Upper lobe of left lung (tissue), 6 donors: ENCODE measurements at regions not wholly inside any gene's neighbourhood (a gene's known extent, or its start where the extent isn't known, plus 50 kb on each side); places are given as distances from the start of the nearest gene placed in this dataset.

ENCODE experiments used
- ATAC-seq, 2 donors: fragments of 200-7000 bp; cut with Tn5 transposase; one replicate each; pipeline ENCODE4 v1.9.1; 2022; ENCODE audit warnings: mild to moderate bottlenecking in 2 of 2, moderate library complexity in 2 of 2; ENCODE audit not compliant: low FRiP score in 2 of 2
- DNase-seq, 2 donors: peaks; one replicate each; pipeline ENCODE4 v3.0.0-alpha.2; 2019 to 2020
- H3K27ac ChIP-seq, 4 donors: fragments of 200-600 bp; sonication (generic); one replicate each; pipeline ENCODE4 v1.5.1; 2016 to 2019
- H3K27me3 ChIP-seq, 4 donors: fragments of 200-600 bp; sonication (generic); one replicate each; pipeline ENCODE4 v1.5.1; 2017 to 2019
- H3K36me3 ChIP-seq, 4 donors: fragments of 200-600 bp; sonication (generic); one replicate each; pipeline ENCODE4 v1.5.1; 2016 to 2019
- H3K4me1 ChIP-seq, 4 donors: fragments of 200-600 bp; sonication (generic); one replicate each; pipeline ENCODE4 v1.5.1; 2018 to 2019
- H3K4me3 ChIP-seq, 4 donors: fragments of 200-600 bp; sonication (generic); one replicate each; pipeline ENCODE4 v1.5.1; 2017 to 2019; ENCODE audit warnings: mild to moderate bottlenecking in 2 of 4, moderate library complexity in 1 of 4
- H3K9me3 ChIP-seq, 4 donors: fragments of 200-600 bp; sonication (generic); one replicate each; pipeline ENCODE4 v1.5.1; 2018 to 2019
- CTCF ChIP-seq, 6 experiments: fragments of 450-650 bp in 4 of 6; fragments of 200-600 bp in 2 of 6; sonication (generic) in 2 of 6; IDR thresholded peaks; one replicate each; pipeline ENCODE4 v1.5.1; 2016 to 2019; ENCODE audit warnings: antibody characterized with exemption in 6 of 6
- EP300 ChIP-seq, 4 donors: sonication (generic); formaldehyde crosslinking; IDR thresholded peaks; one replicate each; pipeline ENCODE4 v1.5.1; 2017; ENCODE audit warnings: antibody characterized with exemption in 4 of 4, control low read depth in 2 of 4
- POLR2A ChIP-seq, 4 donors: fragments of 450-650 bp; IDR thresholded peaks; one replicate each; pipeline ENCODE4 v1.5.1; 2016 to 2017; ENCODE audit warnings: antibody characterized with exemption in 4 of 4, mild to moderate bottlenecking in 2 of 4
- POLR2AphosphoS5 ChIP-seq, 2 donors: sonication (generic); formaldehyde crosslinking; IDR thresholded peaks; one replicate each; pipeline ENCODE4 v1.5.1; 2017; ENCODE audit warnings: antibody characterized with exemption in 2 of 2
- WGBS, 2 donors: methylation state at CpG; one replicate each; pipeline ENCODE4 v1.1.5; 2017 to 2018; 5-methylcytosine and 5-hydroxymethylcytosine counted together
- donor health status: DM: no; HTN: no; CAD: no; lungs with moderate emphysema.
- donor health status: DM: no; HTN: yes; CAD: no; lungs with severe emphysema.

GRCh38 chr2:67476809-67477790 is 80.0 kb downstream of the ETAA1 start:
- Histone ChIP-seq H3K27me3 (no peaks in the 10 kb centered on the region), H3K4me1 (no peaks in the 10 kb centered on the region), H3K27ac (no peak overlapping the region), H3K36me3 (no peaks in the 10 kb centered on the region), H3K4me3 (no peak overlapping the region), H3K9me3 (no peaks in the 10 kb centered on the region)
- ATAC-seq, result peak in 1 of 2 donors; percentile 67
- WGBS, 2 donors, result 23 to 26% methylated on average over 9 of the region's 9 CpGs
- TF ChIP-seq POLR2AphosphoS5 (IDR thresholded peaks at IDR 0.05) (no peak), CTCF (IDR thresholded peaks at IDR 0.05) (peak in 4 of 6 experiments; percentile 21 to 29 (median 22)), EP300 (IDR thresholded peaks at IDR 0.05) (no peak), POLR2A (IDR thresholded peaks at IDR 0.05) (no peak)
- no peak for DNase-seq

- DNase-seq (no peak), ATAC-seq (no peak)
- Histone ChIP-seq H3K27ac (no peak overlapping the region), H3K4me1 (no peaks in the 10 kb centered on the region), H3K36me3 (no peaks in the 10 kb centered on the region), H3K9me3 (no peaks in the 10 kb centered on the region), H3K27me3 (no peaks in the 10 kb centered on the region), H3K4me3 (no peak overlapping the region)
- no peak for TF ChIP-seq POLR2A (IDR thresholded peaks at IDR 0.05)
- TF ChIP-seq CTCF (IDR thresholded peaks at IDR 0.05), result no peak
- no peak for TF ChIP-seq EP300 (IDR thresholded peaks at IDR 0.05)
- TF ChIP-seq POLR2AphosphoS5 (IDR thresholded peaks at IDR 0.05), result no peak
- 70 to 82% methylated on average over 1 of the region's 1 CpG for WGBS, 2 donors
Measured at GRCh38 chr2:67479261-67479660, 82.1 kb downstream of the ETAA1 start.

- no peak for TF ChIP-seq EP300 (IDR thresholded peaks at IDR 0.05)
- TF ChIP-seq CTCF (IDR thresholded peaks at IDR 0.05), result no peak
- TF ChIP-seq POLR2A (IDR thresholded peaks at IDR 0.05), result no peak
- TF ChIP-seq POLR2AphosphoS5 (IDR thresholded peaks at IDR 0.05), result no peak
- H3K27me3 ChIP-seq, result no peaks in the 10 kb centered on the region
- no peaks in the 10 kb centered on the region for H3K4me1 ChIP-seq
- H3K27ac ChIP-seq, result no peak overlapping the region
- H3K4me3 ChIP-seq, result no peak overlapping the region
- no peak for ATAC-seq
- WGBS, 2 donors, result 37 to 47% methylated on average over 2 of the region's 2 CpGs
- no peaks in the 10 kb centered on the region for H3K9me3 ChIP-seq
- no peak for DNase-seq
- H3K36me3 ChIP-seq, result no peaks in the 10 kb centered on the region
Measured at GRCh38 chr2:67485431-67485830, 88.3 kb downstream of the ETAA1 start.

GRCh38 chr2:67486041-67486796 is 89.1 kb downstream of the ETAA1 start:
- H3K27me3 ChIP-seq, result no peaks in the 10 kb centered on the region
- H3K27ac ChIP-seq, result no peak overlapping the region
- H3K9me3 ChIP-seq, result no peaks in the 10 kb centered on the region
- 67 to 70% methylated on average over 1 of the region's 1 CpG for WGBS, 2 donors
- ATAC-seq (peak; percentile 42 to 57), DNase-seq (peak in 1 of 2 donors; percentile 80)
- no peaks in the 10 kb centered on the region for H3K4me1 ChIP-seq
- TF ChIP-seq EP300 (IDR thresholded peaks at IDR 0.05), result no peak
- no peak for TF ChIP-seq POLR2A (IDR thresholded peaks at IDR 0.05)
- TF ChIP-seq POLR2AphosphoS5 (IDR thresholded peaks at IDR 0.05), result no peak
- no peak for TF ChIP-seq CTCF (IDR thresholded peaks at IDR 0.05)
- H3K4me3 ChIP-seq, result no peak overlapping the region
- no peaks in the 10 kb centered on the region for H3K36me3 ChIP-seq
